ENCODE measurements at regions not wholly inside any gene's neighbourhood (a gene's known extent, or its start where the extent isn't known, plus 50 kb on each side); places are given as distances from the start of the nearest gene placed in this dataset.

- TF ChIP-seq CTCF (IDR thresholded peaks at IDR 0.05) (no peak), POLR2A (IDR thresholded peaks at IDR 0.05) (no peak)
Measured at GRCh38 chr1:106749906-106750305, 306.6 kb upstream of the PRMT6 start.
